SHP77 (cell line): ENCODE measurements at regions not wholly inside any gene's neighbourhood (a gene's known extent, or its start where the extent isn't known, plus 50 kb on each side); places are given as distances from the start of the nearest gene placed in this dataset.
"Not testable (repeated sequence)": the region's sequence is repeated elsewhere in the genome, so short reads cannot be mapped to it uniquely, and the experiment has no call there.

Experiments
- DNase-seq, 2 experiments: peaks; one replicate each; lab custom pipeline; 2025; lab: John Stamatoyannopoulos, UW

GRCh38 chr11:71097506-71098240, 154.7 kb downstream of the SHANK2 start:
- no peak for DNase-seq

DNA sequence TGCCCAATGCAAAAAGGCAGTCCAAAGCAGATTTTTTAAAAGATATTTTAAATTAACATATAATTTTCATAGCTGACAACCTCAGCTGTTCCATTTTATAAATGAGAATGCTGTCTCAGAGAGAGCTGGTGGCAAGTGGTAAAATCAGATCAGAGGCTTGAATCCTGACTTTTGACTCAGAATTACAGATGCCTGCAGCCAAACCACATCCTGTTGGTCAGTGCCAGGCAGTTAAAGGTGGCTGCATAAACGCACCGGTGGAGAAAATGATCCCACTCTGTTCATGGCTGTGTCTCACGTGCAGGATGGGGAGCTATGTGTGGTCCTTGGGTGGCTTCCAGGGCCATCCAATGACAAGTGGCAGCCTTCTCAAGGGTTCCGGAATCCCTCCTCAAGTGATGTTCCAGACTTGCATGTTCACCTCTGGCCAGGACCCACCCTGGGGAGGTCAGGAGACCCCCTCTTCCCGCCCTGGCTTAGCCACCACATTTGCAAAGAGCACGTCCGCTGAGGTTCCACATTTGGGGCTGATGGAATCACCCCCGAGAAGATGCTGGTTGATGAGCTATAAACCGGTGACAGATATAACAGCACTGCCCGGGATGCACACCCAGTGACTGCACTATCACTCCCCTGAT, 155.5 kb downstream of the SHANK2 start:
- DNase-seq = no peak

DNA sequence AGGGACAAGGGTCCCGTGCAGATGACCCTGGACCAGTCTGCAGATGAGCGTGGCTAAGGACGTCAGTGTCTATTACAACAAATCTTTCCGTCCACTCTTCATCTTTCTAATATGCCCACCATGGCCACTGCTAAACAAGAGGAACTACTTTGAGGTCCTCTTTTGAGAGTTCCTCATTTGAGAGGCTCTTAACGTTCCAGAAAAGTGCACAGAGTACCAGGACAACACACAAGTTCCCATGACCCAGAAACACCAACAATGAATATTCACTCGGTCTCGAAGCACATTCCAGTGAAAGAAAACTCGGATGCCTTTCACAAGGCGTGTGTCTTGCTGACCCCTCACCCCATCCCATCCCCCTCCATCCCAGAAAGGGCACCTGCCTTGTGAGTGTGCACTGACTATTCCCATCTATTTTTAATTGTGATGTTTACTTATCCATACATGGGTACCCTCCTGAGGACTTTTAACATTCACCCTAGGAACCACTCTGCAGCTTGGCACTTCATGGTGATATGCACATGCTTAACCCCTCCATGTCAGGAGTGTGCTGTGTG, 157.0 kb downstream of the SHANK2 start:
- DNase-seq = no peak

GRCh38 chr11:71094296-71095077, 157.9 kb downstream of the SHANK2 start:
- DNase-seq = no peak

GRCh38 chr11:71093783-71094182, 158.6 kb downstream of the SHANK2 start:
- DNase-seq = no peak

DNA sequence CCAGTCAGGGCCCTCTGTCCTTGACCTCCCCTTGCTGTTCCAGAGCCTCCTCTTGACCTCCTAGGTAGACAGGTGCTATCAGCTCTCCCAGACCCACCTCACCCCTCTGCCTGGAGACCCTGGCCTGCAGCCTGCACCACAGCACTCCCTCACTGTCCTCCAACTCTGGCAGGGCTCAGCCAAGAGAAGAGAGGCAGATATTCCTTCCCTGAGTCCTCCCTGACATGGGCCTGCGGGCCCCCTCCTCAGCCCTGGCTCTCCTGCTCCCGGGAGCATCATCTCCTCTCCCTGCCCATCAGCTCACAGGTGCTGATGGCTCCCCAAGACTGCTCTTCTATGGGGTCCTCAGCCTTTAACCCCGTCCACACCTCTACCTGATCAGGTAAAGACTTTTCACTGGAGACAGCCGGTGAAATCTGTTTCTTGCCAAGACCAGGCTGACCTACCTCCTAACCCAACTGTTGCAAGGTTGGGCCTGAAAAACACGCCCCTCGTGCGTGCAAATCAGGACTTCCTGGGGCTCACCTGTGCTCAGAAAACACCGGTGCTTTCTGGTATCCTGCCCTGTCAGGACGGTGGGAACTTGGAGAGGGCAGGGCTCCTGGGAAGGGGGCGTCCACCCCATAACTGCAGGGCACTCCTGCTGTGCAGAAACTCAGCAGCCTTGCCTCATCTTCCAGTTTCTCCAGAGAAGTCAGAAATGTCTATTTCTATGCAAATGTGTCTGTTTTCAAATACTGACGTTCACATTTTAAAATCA, 160.7 kb downstream of the SHANK2 start:
- DNase-seq = no peak

DNA sequence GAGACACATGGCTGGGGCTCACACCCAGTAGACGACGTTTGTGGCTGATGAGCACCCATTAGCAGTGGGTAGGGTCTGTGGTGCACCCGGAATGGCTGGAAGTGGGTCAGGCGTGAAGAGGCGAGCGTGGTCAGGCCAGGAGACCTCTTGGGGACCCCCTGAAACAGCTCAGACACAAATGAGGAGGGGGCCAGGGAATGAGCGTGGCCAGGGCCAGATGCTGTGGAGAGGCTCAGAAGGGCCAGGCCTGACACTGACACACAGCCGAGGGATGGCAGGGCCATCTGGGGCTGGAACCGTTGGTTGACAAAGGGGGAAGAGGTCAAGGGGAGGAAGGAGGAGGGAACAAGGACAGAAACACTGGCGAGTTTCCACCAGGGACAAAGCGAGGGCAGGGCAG, 162.8 kb downstream of the SHANK2 start:
- DNase-seq = no peak

GRCh38 chr11:71088314-71089215, 163.8 kb downstream of the SHANK2 start:
- DNase-seq = not testable (repeated sequence)

DNA sequence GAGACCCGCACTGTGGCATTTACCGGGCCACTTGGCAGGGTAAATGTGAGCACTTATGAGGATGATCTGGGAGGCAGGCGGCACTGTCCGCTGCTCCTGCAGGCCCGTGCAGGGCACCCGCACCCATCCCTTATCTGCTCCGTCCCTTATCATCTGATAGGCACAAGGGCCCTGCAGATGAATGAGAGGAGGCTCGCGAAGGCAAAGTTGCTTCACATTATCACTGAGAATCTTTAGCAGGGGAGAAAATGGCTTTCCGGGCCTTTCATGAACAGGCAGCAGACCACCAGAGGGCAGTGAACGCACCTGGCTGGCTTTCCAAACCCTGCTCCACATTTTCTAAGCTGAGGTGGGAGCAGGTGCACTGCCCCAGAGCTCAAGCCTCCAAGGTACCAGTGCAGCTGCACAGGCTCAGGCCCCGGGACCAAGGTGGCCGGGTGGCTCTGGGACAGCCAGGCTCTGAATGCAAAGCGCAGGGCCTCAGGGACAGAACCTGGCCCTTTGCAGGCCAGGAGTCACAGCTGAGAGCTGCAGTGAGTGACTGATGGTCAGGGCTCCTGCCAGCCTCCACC, 165.6 kb downstream of the SHANK2 start:
- DNase-seq = peak; percentile 54 to 59

DNA sequence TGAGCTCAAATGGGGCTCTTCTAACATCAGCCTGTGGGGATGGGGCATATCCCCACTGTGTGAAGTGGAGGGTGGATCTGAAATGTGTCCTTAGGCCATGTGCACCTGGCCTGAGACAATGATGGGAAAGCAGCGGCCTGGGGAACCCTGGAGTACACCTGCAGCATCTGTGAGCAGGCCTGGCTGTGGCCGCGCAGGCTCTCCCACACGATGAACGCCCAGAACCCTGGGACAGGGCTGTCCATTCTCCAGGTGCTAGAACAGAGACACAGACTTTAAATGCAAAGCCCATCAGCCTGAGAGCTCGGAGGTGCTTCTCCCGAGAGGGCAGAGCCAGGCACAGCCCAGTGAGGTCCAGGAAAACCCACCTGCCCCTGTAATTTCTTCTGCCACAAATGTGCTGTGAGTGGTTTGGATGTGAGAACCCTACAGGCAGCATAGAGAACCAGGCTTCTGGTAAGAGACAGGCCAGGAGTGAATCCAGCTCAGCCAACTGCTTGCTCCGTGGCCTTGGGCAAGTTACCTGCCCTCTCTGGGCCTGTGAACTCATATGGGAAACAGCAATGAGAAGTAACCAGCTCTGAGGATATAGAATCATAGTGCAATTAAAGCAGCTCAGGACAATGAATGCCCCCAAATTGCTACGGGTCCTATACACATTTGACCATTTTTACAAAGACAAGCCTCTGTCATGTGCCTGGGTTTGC, 167.9 kb downstream of the SHANK2 start:
- no peak for DNase-seq

DNA sequence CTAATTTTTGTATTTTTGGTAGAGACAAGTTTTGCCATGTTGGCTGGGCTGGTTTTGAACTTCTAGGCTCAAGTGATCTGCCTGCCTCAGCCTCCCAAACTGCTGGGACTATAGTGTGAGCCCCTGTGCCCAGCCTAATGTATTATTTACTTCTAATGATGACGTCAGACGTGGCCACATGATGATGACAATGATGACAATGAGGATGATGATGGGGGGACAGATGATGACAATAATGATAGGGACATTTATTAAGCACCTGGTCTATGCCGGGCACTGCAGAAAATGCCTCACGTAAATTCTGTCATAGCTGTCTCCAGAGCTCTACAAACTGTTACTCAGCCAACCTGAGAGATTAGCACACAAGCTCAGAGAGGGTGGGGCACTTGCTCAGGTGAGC, 169.3 kb downstream of the SHANK2 start:
- DNase-seq = no peak

DNA sequence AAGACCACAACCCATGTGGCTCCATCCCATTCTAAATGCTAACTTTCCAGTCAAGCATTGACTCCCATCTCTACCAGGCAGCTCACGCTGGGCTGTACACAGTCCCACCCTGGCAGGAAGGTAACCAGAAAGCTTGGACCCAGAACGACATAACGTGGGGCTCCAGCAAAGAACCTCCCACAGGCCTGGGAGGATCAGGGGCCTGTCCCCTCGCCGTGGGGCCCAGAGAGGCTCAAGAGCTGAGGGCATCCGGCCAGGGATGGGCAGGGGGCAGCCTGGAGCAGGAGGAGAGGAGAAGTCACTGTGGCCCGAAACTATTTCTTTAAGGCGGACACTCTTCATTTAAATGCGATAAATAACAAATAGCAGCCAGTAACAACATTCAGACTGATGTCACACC, 169.9 kb downstream of the SHANK2 start:
- DNase-seq = no peak

DNA sequence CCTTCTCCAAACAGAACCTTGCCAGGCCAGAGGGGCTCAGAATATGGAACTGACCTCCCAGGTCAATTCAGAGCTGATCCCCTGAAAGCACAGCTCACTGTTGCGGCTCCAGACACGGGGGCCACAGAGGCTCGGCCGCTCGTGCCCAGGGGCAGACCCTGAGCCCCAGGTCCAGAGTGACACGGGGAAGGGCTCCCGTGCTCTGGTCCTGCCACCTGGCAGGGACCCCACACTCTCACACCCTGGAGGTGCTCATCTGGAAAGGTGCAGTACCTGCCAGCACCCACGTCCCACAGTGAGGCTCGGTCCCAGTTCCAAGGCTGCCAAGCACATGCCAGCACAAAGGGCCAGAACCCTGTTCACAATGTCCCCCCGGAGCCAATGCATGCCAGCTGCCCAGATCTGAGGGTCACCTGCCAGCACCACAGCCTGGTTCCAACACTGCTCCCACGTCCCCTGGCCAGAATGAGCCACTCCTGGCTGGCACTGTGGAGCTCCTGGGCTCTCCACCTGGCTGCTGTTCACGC, 170.6 kb downstream of the SHANK2 start:
- no peak for DNase-seq

DNA sequence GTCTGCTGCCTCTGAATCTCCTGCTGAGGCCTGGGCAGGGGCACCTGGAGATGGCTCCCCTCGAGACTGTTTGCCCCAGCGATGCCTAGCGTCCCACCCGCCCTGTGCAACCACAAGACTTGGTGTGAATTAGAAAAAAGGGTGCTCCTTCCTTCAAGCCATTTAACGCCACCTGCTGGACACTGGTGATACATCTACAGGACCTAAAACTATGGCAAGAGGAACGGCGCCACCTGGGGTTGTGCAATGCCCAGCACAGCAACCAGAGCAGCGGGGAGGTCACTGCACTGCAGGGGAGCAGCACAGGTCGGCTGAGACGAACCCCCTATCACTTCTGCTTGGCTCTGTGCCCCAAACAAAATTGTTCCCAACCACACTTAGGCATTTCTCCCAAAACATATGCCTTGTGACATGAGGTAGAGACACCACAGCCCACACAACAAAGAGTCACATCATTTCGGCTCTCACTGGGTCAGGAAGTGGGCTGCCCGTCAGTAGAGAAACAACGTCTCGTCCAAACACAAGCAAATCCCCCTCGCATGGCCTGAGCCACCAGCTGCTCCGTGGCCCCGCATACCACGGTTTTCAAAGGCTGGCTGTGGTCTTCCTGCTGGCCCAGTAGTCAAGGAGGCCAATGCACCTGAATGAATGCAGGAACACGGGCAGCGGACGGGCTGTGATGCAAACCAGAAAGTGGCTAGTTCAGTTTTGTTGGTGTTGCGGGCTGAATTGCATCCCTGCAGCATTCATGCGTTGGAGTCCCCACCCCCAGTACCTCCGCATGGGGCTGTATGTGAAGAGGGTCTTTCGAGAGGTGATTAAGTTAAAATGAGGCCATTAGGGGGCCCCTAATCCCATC, 171.9 kb downstream of the SHANK2 start:
- peak; percentile 80 to 90 for DNase-seq

DNA sequence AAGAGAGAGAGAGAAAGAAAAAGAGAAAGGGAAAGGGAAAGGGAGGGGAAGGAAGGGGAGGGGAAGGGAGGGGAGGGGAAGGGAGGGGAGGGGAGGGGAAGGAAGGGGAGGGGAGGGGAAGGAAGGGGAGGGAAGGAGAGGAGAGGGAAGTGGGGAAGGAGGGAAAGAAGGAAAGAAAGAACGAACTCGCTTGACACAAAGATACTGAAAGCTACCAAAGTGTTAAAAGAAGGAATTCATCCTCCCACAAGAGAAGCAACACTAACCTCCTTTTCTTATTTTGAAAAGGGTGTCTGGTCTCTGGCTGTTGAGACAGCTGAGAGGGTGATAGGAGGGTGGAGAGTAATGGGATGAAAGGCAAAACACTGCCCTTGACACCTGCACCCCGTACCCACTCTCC, 172.6 kb downstream of the SHANK2 start:
- DNase-seq = no peak

DNA sequence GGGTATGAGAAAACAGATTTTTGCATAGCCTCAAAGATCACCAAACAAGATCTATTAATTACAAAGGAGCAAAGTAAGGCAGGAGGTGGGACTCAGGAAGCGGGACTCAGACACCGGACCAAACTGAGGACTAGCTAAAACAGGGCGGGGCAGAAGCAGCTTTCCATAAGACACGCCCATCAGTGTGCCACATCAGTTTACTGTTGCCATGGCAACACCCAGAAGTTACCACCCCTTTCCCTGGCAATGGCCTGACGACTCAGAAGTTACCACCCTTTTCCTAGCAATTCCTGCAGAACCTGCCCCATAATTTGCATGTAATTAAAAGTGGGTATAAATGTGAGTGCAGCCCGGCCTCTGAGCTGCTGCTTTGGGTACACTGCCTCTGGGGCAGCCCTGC, 173.9 kb downstream of the SHANK2 start:
- no peak for DNase-seq

DNA sequence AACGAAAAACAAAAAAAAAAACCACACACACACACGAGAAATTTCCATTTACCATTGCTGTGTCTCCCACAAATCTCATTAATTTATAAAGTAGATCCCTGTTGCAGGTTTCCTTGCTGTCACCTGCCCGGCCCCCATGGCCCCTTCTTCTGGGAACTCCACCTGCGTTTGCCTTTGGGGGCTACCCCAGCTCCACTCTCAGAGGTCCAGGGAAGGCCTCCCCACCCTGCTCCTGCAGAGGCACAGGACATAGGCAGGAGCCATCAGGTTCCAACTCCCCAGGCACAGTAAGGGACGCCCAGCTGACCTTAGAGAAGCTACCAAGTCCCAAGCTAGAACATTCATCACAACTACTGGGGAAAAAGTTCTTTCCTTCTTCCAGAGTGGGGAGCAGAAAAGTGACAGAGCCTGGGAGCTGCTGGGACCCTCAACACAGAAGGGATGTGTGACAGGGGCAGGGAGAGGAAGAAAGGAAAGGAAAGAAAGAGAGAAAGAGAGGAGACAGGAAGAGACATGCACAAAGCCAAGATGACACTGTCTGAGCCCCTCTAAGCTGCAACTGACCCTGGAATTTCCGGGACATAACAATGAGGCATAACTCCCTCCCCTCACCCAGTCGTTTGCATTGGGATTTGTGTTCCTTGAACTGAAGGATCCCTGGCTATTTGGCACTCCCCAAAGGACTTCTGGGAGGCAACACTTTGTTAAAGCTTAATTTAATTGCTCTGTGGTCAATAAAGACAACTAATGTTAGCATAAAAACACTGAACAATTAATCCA, 175.7 kb downstream of the SHANK2 start:
- DNase-seq = no peak

GRCh38 chr11:71075871-71076420, 176.4 kb downstream of the SHANK2 start:
- DNase-seq = no peak
